HepG2 (cell line): ENCODE measurements at regions not wholly inside any gene's neighbourhood (a gene's known extent, or its start where the extent isn't known, plus 50 kb on each side); places are given as distances from the start of the nearest gene placed in this dataset.

Source experiments
- ATAC-seq: fragments of 200-7000 bp; cut with Tn5 transposase; 3 replicates; pipeline ENCODE4 v1.9.1; 2020; ENCODE audit warnings: mild to moderate bottlenecking, moderate library complexity
- BruUV-seq: library from RNA; stranded (reverse); fragments of 400-500 nt; replicated peaks from 2 replicates; lab custom pipeline; 2021; lab: Mats Ljungman, UMichigan
- CTCF ChIA-PET: fragments of 300-600 bp; formaldehyde crosslinking; extraction: SDS; loops from one replicate; lab custom pipeline; 2021; ENCODE audit warnings: low total read pairs, inconsistent platforms, low intra/inter-chr PET ratio; lab: Yijun Ruan, JAX
- POLR2A ChIA-PET: fragments of 350-600 bp; sonication (Branson Sonifier 250); formaldehyde crosslinking; loops from one replicate; lab custom pipeline; 2020; ENCODE audit warnings: antibody characterized with exemption, inconsistent platforms; lab: Yijun Ruan, JAX
- DNase-seq: peaks from one replicate; pipeline ENCODE4 v3.0.0-alpha.2; 2015; ENCODE audit warnings: low spot score
- FAIRE-seq: peaks from 3 replicates; lab custom pipeline; 2011; peaks lifted over from hg19 to GRCh38; lab: Jason Lieb, UNC
- H2AFZ ChIP-seq: one replicate; pipeline ENCODE4 v1.6.1; 2011; ENCODE audit warnings: low read length, inconsistent platforms
- H3K27ac ChIP-seq: fragments of 300-600 bp; 3 replicates; pipeline ENCODE4 v1.8.0; 2011; ENCODE audit warnings: mixed run types, mild to moderate bottlenecking, mixed read lengths, low read length, inconsistent platforms; ENCODE audit not compliant: insufficient read depth; ENCODE audit errors: extremely low read length
- H3K27me3 ChIP-seq, 2 experiments: fragments of 200-600 bp in 1 of 2; 2 replicates in 1 of 2; 3 replicates in 1 of 2; pipeline versions ENCODE4 v1.6.0 to v1.8.0; 2011; ENCODE audit warnings: low read length in 2 of 2, mild to moderate bottlenecking in 2 of 2, moderate library complexity in 2 of 2, inconsistent platforms in 1 of 2; ENCODE audit not compliant: insufficient read depth in 2 of 2, control insufficient read depth in 1 of 2
- H3K36me3 ChIP-seq, 2 experiments: fragments of 200-600 bp in 1 of 2; replicated peaks in 1 of 2; 2 replicates in 1 of 2; 3 replicates in 1 of 2; pipeline versions ENCODE4 v1.5.1 to v1.8.0; 2011; ENCODE audit warnings: low read length in 2 of 2, inconsistent platforms in 1 of 2; ENCODE audit not compliant: insufficient read depth in 2 of 2, control insufficient read depth in 1 of 2
- H3K4me1 ChIP-seq: 2 replicates; pipeline ENCODE4 v1.5.1; 2012; ENCODE audit warnings: low read length, inconsistent platforms; ENCODE audit not compliant: insufficient read depth
- H3K4me2 ChIP-seq: 2 replicates; pipeline ENCODE4 v1.6.0; 2011; ENCODE audit warnings: low read depth, low read length, inconsistent platforms
- H3K4me3 ChIP-seq, 3 experiments: fragments of 200-600 bp in 1 of 3; sonication (generic), shearing (Covaris generic) in 1 of 3; replicated peaks in 1 of 3; 2 replicates each; pipeline ENCODE4 v1.5.1; 2011 to 2016; ENCODE audit warnings: low read length in 3 of 3, inconsistent platforms in 2 of 3, low read depth in 2 of 3, mild to moderate bottlenecking in 2 of 3, control low read depth in 1 of 3, mixed read lengths in 1 of 3; ENCODE audit not compliant: insufficient read depth in 1 of 3
- H3K79me2 ChIP-seq: one replicate; pipeline ENCODE4 v1.6.1; 2011; ENCODE audit warnings: low read length, inconsistent platforms; ENCODE audit not compliant: insufficient read depth
- H3K9ac ChIP-seq: 2 replicates; pipeline ENCODE4 v1.6.0; 2011; ENCODE audit warnings: mild to moderate bottlenecking, low read depth, low read length, inconsistent platforms; ENCODE audit not compliant: insufficient read depth
- H3K9me3 ChIP-seq: 2 replicates; pipeline ENCODE4 v1.5.1; 2012; ENCODE audit warnings: mild to moderate bottlenecking, low read length
- H4K20me1 ChIP-seq: 2 replicates; pipeline ENCODE4 v1.6.0; 2011; ENCODE audit warnings: inconsistent platforms, mild to moderate bottlenecking, low read length, moderate library complexity; ENCODE audit not compliant: insufficient read depth
- CREB1 ChIP-seq, 2 experiments: fragments of 450-650 bp in 1 of 2; IDR thresholded peaks; 2 replicates each; pipeline ENCODE4 v1.6.1; 2016 to 2017; ENCODE audit warnings: control low read depth in 1 of 2, mild to moderate bottlenecking in 1 of 2, missing compliant biosample characterization in 1 of 2, missing genetic modification characterization in 1 of 2
- FOXM1 ChIP-seq: sonication (generic); formaldehyde crosslinking; IDR thresholded peaks from 2 replicates; pipeline ENCODE4 v1.5.0; 2020; ENCODE audit warnings: missing genetic modification reagents
- JUNB ChIP-seq: sonication (generic); formaldehyde crosslinking; IDR thresholded peaks from 2 replicates; pipeline ENCODE4 v1.8.0; 2022; ENCODE audit warnings: missing genetic modification reagents, mild to moderate bottlenecking, borderline replicate concordance
- PHF20 ChIP-seq: sonication (generic); formaldehyde crosslinking; IDR thresholded peaks from 2 replicates; pipeline ENCODE4 v1.5.0; 2020; ENCODE audit warnings: mild to moderate bottlenecking, missing genetic modification reagents
- SIN3B ChIP-seq: fragments of 150-350 bp; IDR thresholded peaks from 2 replicates; pipeline ENCODE4 v1.6.1; 2014; ENCODE audit warnings: low read length
- SIX1 ChIP-seq: sonication (generic); formaldehyde crosslinking; IDR thresholded peaks from 2 replicates; pipeline ENCODE4 v1.4.0; 2020; ENCODE audit warnings: missing genetic modification reagents, borderline replicate concordance
- SRF ChIP-seq: IDR thresholded peaks from 2 replicates; pipeline ENCODE4 v1.6.1; 2011; ENCODE audit warnings: mild to moderate bottlenecking, low read depth, low read length, moderate library complexity
- TFE3 ChIP-seq: IDR thresholded peaks from 2 replicates; pipeline ENCODE4 v1.6.1; 2016
- TRAFD1 ChIP-seq: sonication (generic); formaldehyde crosslinking; IDR thresholded peaks from 2 replicates; pipeline ENCODE4 v1.5.1; 2020; ENCODE audit warnings: missing genetic modification reagents, mild to moderate bottlenecking, borderline replicate concordance
- TSC22D2 ChIP-seq: sonication (generic); formaldehyde crosslinking; IDR thresholded peaks from 2 replicates; pipeline ENCODE4 v1.5.1; 2020; ENCODE audit warnings: missing genetic modification reagents, mild to moderate bottlenecking, borderline replicate concordance
- U2AF2 ChIP-seq: fragments of 200-400 bp; formaldehyde crosslinking; IDR thresholded peaks from 2 replicates; pipeline ENCODE4 v1.6.1; 2017; ENCODE audit warnings: low read depth, mild to moderate bottlenecking, low read length
- ZNF350 ChIP-seq: sonication (generic); formaldehyde crosslinking; IDR thresholded peaks from 2 replicates; pipeline ENCODE4 v1.4.0; 2020; ENCODE audit warnings: mild to moderate bottlenecking, low read depth, missing genetic modification reagents, borderline replicate concordance
- ZNF687 ChIP-seq: sonication (generic); formaldehyde crosslinking; IDR thresholded peaks from 2 replicates; pipeline ENCODE4 v1.5.1; 2020; ENCODE audit warnings: mild to moderate bottlenecking, missing genetic modification reagents, moderate library complexity
- WGBS: methylation state at CpG from one replicate; pipeline ENCODE4 v1.1.6; 2017; ENCODE audit warnings: low lambda C conversion rate; 5-methylcytosine and 5-hydroxymethylcytosine counted together
- in situ Hi-C: cut with HindIII; loops from 2 replicates; pipeline ENCODE4 v1.10.0; 2017; ENCODE audit warnings: low pct_unique_long_range_greater_than_20kb; ENCODE audit not compliant: extremely low pct_ligation_motif_present
- intact Hi-C: fragments of 100-400 bp; cut with micrococcal nuclease; formaldehyde crosslinking; loops from one replicate; pipeline ENCODE4 v1.10.0; 2022; ENCODE audit not compliant: unreplicated experiment

GRCh38 chr2:149860276-149860921 is 272.8 kb upstream of the MMADHC start (continued):
- no peak for TF ChIP-seq TRAFD1 (CRISPR knock-in tag)

- H3K9ac ChIP-seq: no peak overlapping the region
These were observed 271.5 kb upstream of the MMADHC start for GRCh38 chr2:149858901-149859634.

More at GRCh38 chr2:149858901-149859634, 271.5 kb upstream of the MMADHC start:
- Histone ChIP-seq H3K27ac (no peak overlapping the region), H3K79me2 (no peaks in the 10 kb centered on the region), H3K36me3 (no peaks in the 10 kb centered on the region), H3K4me1 (peaks cover 16% of the 10 kb centered on the region; the same call in 1 of the 2 replicates), H3K4me3 (no peak overlapping the region), H3K9me3 (peaks cover 36% of the 10 kb centered on the region), H4K20me1 (no peaks in the 10 kb centered on the region), H3K4me2 (no peak overlapping the region), H2AFZ (no peak overlapping the region), H3K27me3 (no peaks in the 10 kb centered on the region)
- ChIA-PET CTCF (no interaction called here), POLR2A (no interaction called here)
- no peak for ATAC-seq
- 4% methylated on average over 6 of the region's 6 CpGs for WGBS
- BruUV-seq: no TSS peak
- in situ Hi-C loops (no loop called here), intact Hi-C loops (no loop called here)
- DNase-seq: no peak
- no peak for FAIRE-seq
- TF ChIP-seq ZNF687: no peak
- no peak for TF ChIP-seq SIN3B
- peak; percentile 70 for TF ChIP-seq CREB1 (IDR thresholded peaks at IDR 0.05)
- TF ChIP-seq CREB1 (CRISPR knock-in tag; IDR thresholded peaks at IDR 0.05): no peak
- TF ChIP-seq SRF: peak; percentile 78; the same call in 1 of the 2 replicates
- TF ChIP-seq JUNB (CRISPR knock-in tag): no peak
- TF ChIP-seq SIX1 (CRISPR knock-in tag): no peak
- no peak for TF ChIP-seq U2AF2
- no peak for TF ChIP-seq TFE3 (CRISPR knock-in tag)
- no peak for TF ChIP-seq FOXM1
- no peak for TF ChIP-seq ZNF350 (CRISPR knock-in tag)
- no peak for TF ChIP-seq PHF20
- no peak for TF ChIP-seq TSC22D2 (CRISPR knock-in tag)
- TF ChIP-seq, all 625 proteins: peak for 2
